Activated naive CD4-positive, alpha-beta T cell treated with anti-CD3 and anti-CD28 coated beads, Interleukin-2, amount 50 U/mL, for 24 hours (primary cell): ENCODE measurements at regions not wholly inside any gene's neighbourhood (a gene's known extent, or its start where the extent isn't known, plus 50 kb on each side); places are given as distances from the start of the nearest gene placed in this dataset.

Experiments
- H3K27ac Mint-ChIP-seq: one replicate; pipeline ENCODE4 v1.8.0; 2021; ENCODE audit warnings: mild to moderate bottlenecking, mixed read lengths
- H3K27me3 Mint-ChIP-seq: one replicate; pipeline ENCODE4 v1.8.0; 2021; ENCODE audit warnings: mixed read lengths
- H3K36me3 Mint-ChIP-seq: one replicate; pipeline ENCODE4 v1.8.0; 2021; ENCODE audit warnings: mixed read lengths
- H3K4me1 Mint-ChIP-seq: one replicate; pipeline ENCODE4 v1.8.0; 2021; ENCODE audit warnings: mixed read lengths
- H3K4me3 Mint-ChIP-seq: one replicate; pipeline ENCODE4 v1.8.0; 2021; ENCODE audit warnings: mild to moderate bottlenecking, mixed read lengths
- H3K9me3 Mint-ChIP-seq: one replicate; pipeline ENCODE4 v1.8.0; 2021; ENCODE audit warnings: mixed read lengths

- no peaks in the 10 kb centered on the region for H3K4me1 Mint-ChIP-seq
- no peak overlapping the region for H3K4me3 Mint-ChIP-seq
- H3K36me3 Mint-ChIP-seq: no peaks in the 10 kb centered on the region
- no peak overlapping the region for H3K27ac Mint-ChIP-seq
- H3K27me3 Mint-ChIP-seq: peaks cover 4% of the 10 kb centered on the region
- H3K9me3 Mint-ChIP-seq: no peaks in the 10 kb centered on the region
These were observed 625.6 kb upstream of the SLC39A10 start for GRCh38 chr2:195031411-195031810.

GRCh38 chr2:195029804-195030654 lies 627.0 kb upstream of the SLC39A10 start:
- H3K27ac Mint-ChIP-seq: no peak overlapping the region
- no peaks in the 10 kb centered on the region for H3K9me3 Mint-ChIP-seq
- no peak overlapping the region for H3K4me3 Mint-ChIP-seq
- H3K4me1 Mint-ChIP-seq: no peaks in the 10 kb centered on the region
- H3K36me3 Mint-ChIP-seq: no peaks in the 10 kb centered on the region
- H3K27me3 Mint-ChIP-seq: peaks cover 4% of the 10 kb centered on the region

DNA sequence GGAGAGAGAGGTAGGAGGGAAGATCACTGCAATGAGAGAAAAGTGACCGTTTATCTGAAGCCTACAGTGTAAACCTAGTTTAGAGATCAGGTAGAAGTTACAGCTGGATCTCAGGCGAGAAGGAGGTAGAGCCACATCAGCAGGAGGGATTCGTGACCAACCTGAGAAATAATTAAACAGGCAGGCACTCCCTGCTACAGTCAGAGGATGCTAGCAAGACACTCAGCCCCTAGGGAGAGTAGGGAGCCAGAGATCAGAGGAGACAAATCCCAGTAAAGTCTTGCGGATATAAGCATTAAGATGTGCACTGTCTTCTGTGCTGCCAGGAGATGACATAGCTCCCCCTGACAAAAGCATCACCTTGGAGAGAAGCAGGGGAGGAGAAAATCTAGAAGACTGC lies 629.1 kb upstream of the SLC39A10 start:
- H3K27me3 Mint-ChIP-seq: peaks cover 4% of the 10 kb centered on the region

GRCh38 chr2:195026261-195026660 lies 630.8 kb upstream of the SLC39A10 start:
- Mint-ChIP-seq H3K27me3 (peaks cover 4% of the 10 kb centered on the region), H3K9me3 (no peaks in the 10 kb centered on the region), H3K4me1 (peaks cover 14% of the 10 kb centered on the region), H3K27ac (no peak overlapping the region), H3K36me3 (no peaks in the 10 kb centered on the region), H3K4me3 (no peak overlapping the region)

More for the DNA sequence above, 629.1 kb upstream of the SLC39A10 start:
- Mint-ChIP-seq H3K4me3 (no peak overlapping the region), H3K4me1 (no peaks in the 10 kb centered on the region), H3K27ac (no peak overlapping the region), H3K9me3 (no peaks in the 10 kb centered on the region), H3K36me3 (no peaks in the 10 kb centered on the region)

- Mint-ChIP-seq H3K27ac (no peak overlapping the region), H3K27me3 (peaks cover 4% of the 10 kb centered on the region), H3K36me3 (no peaks in the 10 kb centered on the region), H3K4me3 (no peak overlapping the region), H3K4me1 (peaks cover 14% of the 10 kb centered on the region), H3K9me3 (no peaks in the 10 kb centered on the region)
These were observed 634.6 kb upstream of the SLC39A10 start for GRCh38 chr2:195022508-195022830.

- peak overlapping the region; percentile 21 for H3K27ac Mint-ChIP-seq
- no peak overlapping the region for H3K4me3 Mint-ChIP-seq
- H3K4me1 Mint-ChIP-seq: peaks cover 14% of the 10 kb centered on the region
- no peaks in the 10 kb centered on the region for H3K9me3 Mint-ChIP-seq
- H3K27me3 Mint-ChIP-seq: peaks cover 4% of the 10 kb centered on the region
- H3K36me3 Mint-ChIP-seq: no peaks in the 10 kb centered on the region
These were observed 635.1 kb upstream of the SLC39A10 start for GRCh38 chr2:195021711-195022507.

DNA sequence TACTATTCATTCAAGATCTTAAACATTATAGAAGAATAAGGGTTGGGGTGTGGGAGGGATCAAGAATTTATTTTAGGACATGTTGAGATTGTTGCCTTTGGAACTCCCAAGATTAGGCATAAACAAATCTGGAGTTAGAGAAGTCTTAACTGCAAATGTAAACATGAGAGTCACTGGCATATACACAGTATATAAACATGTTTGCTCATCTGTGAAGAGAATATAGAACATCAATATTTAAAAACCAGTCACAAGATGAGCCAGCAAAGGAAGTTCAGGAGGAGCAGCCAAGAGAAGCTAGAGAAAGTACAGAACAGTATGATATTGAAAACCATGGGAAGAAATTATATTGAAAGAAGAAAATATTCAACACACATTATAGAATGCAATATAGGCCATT lies 638.6 kb upstream of the SLC39A10 start:
- H3K36me3 Mint-ChIP-seq: no peaks in the 10 kb centered on the region
- peaks cover 1% of the 10 kb centered on the region for H3K27me3 Mint-ChIP-seq
- H3K4me1 Mint-ChIP-seq: peaks cover 14% of the 10 kb centered on the region
- H3K9me3 Mint-ChIP-seq: no peaks in the 10 kb centered on the region
- H3K27ac Mint-ChIP-seq: no peak overlapping the region
- H3K4me3 Mint-ChIP-seq: no peak overlapping the region

GRCh38 chr2:195017890-195018289 lies 639.1 kb upstream of the SLC39A10 start:
- H3K4me3 Mint-ChIP-seq: no peak overlapping the region
- H3K27me3 Mint-ChIP-seq: peaks cover 2% of the 10 kb centered on the region
- no peaks in the 10 kb centered on the region for H3K36me3 Mint-ChIP-seq
- H3K9me3 Mint-ChIP-seq: no peaks in the 10 kb centered on the region
- H3K27ac Mint-ChIP-seq: no peak overlapping the region
- peaks cover 14% of the 10 kb centered on the region for H3K4me1 Mint-ChIP-seq

DNA sequence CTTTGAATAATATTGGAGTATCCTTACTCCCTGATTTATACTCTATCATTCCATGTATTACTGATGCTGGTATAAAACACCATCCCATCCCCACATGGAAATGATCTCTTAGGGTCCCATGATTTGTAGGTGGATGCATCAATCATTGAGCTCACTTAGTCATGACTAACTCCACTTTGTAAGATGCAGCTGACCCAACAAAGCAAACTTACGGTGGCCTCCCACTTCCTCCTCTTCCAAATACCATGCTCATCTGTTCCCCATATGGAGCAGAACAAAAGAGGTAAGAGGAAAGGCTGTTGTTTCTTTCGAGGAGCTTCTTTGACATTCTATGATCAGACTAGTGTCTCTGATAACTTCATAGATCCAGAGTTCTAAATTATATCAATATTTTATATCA lies 640.2 kb upstream of the SLC39A10 start:
- H3K4me1 Mint-ChIP-seq: peaks cover 5% of the 10 kb centered on the region
- peaks cover 2% of the 10 kb centered on the region for H3K27me3 Mint-ChIP-seq
- no peak overlapping the region for H3K27ac Mint-ChIP-seq
- no peaks in the 10 kb centered on the region for H3K36me3 Mint-ChIP-seq
- H3K9me3 Mint-ChIP-seq: no peaks in the 10 kb centered on the region
- no peak overlapping the region for H3K4me3 Mint-ChIP-seq

GRCh38 chr2:195009202-195009601 lies 647.8 kb upstream of the SLC39A10 start:
- H3K27me3 Mint-ChIP-seq: peaks cover 2% of the 10 kb centered on the region
- H3K36me3 Mint-ChIP-seq: no peaks in the 10 kb centered on the region
- no peaks in the 10 kb centered on the region for H3K4me1 Mint-ChIP-seq
- no peak overlapping the region for H3K4me3 Mint-ChIP-seq
- H3K27ac Mint-ChIP-seq: no peak overlapping the region
- H3K9me3 Mint-ChIP-seq: no peaks in the 10 kb centered on the region

DNA sequence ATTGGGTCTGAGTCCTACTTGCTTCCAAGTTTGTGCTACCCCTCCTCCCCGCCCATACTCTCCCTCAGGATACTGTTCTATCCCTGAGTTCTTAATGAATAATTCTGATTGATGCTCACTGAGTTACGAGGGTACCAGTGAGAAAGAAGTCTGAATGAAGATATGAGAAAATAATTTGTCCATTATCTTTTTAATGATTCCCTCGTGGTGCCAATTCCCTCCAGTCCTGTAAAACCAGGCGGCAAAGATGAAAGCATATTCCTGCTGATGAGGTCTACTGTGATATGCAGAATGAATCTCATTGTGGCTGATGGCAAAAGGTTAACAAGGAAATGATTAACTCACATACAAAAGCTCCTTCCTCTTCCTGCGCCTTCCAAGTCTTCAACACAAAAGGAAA lies 650.2 kb upstream of the SLC39A10 start:
- H3K9me3 Mint-ChIP-seq: no peaks in the 10 kb centered on the region
- H3K4me3 Mint-ChIP-seq: no peak overlapping the region
- H3K36me3 Mint-ChIP-seq: no peaks in the 10 kb centered on the region
- H3K4me1 Mint-ChIP-seq: no peaks in the 10 kb centered on the region
- no peaks in the 10 kb centered on the region for H3K27me3 Mint-ChIP-seq
- H3K27ac Mint-ChIP-seq: no peak overlapping the region

GRCh38 chr2:195003881-195004471 lies 653.0 kb upstream of the SLC39A10 start:
- Mint-ChIP-seq H3K4me1 (no peaks in the 10 kb centered on the region), H3K36me3 (no peaks in the 10 kb centered on the region), H3K4me3 (no peak overlapping the region), H3K27ac (no peak overlapping the region), H3K27me3 (no peaks in the 10 kb centered on the region), H3K9me3 (no peaks in the 10 kb centered on the region)

- H3K36me3 Mint-ChIP-seq: no peaks in the 10 kb centered on the region
- no peak overlapping the region for H3K27ac Mint-ChIP-seq
- no peaks in the 10 kb centered on the region for H3K27me3 Mint-ChIP-seq
- no peaks in the 10 kb centered on the region for H3K9me3 Mint-ChIP-seq
- H3K4me1 Mint-ChIP-seq: no peaks in the 10 kb centered on the region
- no peak overlapping the region for H3K4me3 Mint-ChIP-seq
These were observed 655.1 kb upstream of the SLC39A10 start for GRCh38 chr2:195001924-195002323.

GRCh38 chr2:194999771-195000170 lies 657.3 kb upstream of the SLC39A10 start:
- H3K27me3 Mint-ChIP-seq: no peaks in the 10 kb centered on the region
- H3K4me3 Mint-ChIP-seq: no peak overlapping the region
- no peaks in the 10 kb centered on the region for H3K36me3 Mint-ChIP-seq
- H3K9me3 Mint-ChIP-seq: no peaks in the 10 kb centered on the region
- H3K4me1 Mint-ChIP-seq: no peaks in the 10 kb centered on the region
- no peak overlapping the region for H3K27ac Mint-ChIP-seq

DNA sequence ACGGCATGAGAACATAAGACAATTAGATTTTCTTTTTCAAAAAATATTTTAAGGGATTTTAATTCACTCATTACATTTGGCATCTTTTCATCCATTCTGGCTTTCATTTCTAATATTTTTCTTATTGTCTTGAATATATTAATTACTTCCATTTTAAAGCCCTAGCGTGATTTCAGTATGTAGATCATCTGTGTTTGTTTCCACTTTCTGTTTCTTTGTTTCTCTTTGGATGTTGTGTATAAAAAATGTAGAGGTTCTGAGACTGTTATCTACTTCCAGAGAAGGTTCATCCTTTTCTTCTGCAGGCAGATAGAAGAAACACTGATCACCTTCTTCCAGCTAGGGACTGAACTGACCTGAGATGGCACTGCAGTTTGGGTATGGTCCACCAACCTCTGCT lies 664.4 kb upstream of the SLC39A10 start:
- Mint-ChIP-seq H3K4me3 (no peak overlapping the region), H3K4me1 (no peaks in the 10 kb centered on the region), H3K27ac (no peak overlapping the region), H3K9me3 (no peaks in the 10 kb centered on the region), H3K27me3 (no peaks in the 10 kb centered on the region), H3K36me3 (no peaks in the 10 kb centered on the region)

- Mint-ChIP-seq H3K27me3 (no peaks in the 10 kb centered on the region), H3K9me3 (peaks cover 17% of the 10 kb centered on the region), H3K27ac (no peak overlapping the region), H3K4me1 (no peaks in the 10 kb centered on the region), H3K4me3 (no peak overlapping the region), H3K36me3 (peaks cover 1% of the 10 kb centered on the region)
These were observed 671.8 kb upstream of the SLC39A10 start for GRCh38 chr2:194985258-194985657.
